Left lung (tissue), 4 donors: ENCODE measurements at regions not wholly inside any gene's neighbourhood (a gene's known extent, or its start where the extent isn't known, plus 50 kb on each side); places are given as distances from the start of the nearest gene placed in this dataset.
A peak's percentile ranks its signal among the peaks of the same experiment; 100 is the strongest.

Experiments
- ATAC-seq: fragments of 200-7000 bp; cut with Tn5 transposase; one replicate; pipeline ENCODE4 v1.9.1; 2020; ENCODE audit warnings: moderate library complexity
- DNase-seq, 4 donors: peaks; one replicate each; pipeline ENCODE4 v3.0.0-alpha.2; 2013 to 2020
- H3K27ac ChIP-seq, 2 donors: fragments of 200-600 bp; sonication (generic) in 1 of 2; one replicate each; pipeline versions ENCODE4 v1.5.0 to v1.8.0; 2020 to 2021
- H3K27me3 ChIP-seq, 2 donors: fragments of 200-600 bp; sonication (generic) in 1 of 2; one replicate each; pipeline versions ENCODE4 v1.5.0 to v1.8.0; 2020 to 2021
- H3K36me3 ChIP-seq, 2 donors: fragments of 200-600 bp; sonication (generic) in 1 of 2; one replicate each; pipeline versions ENCODE4 v1.5.0 to v1.8.0; 2020 to 2021
- H3K4me1 ChIP-seq, 2 donors: fragments of 200-600 bp; one replicate each; pipeline ENCODE4 v1.8.0; 2021
- H3K4me3 ChIP-seq, 2 donors: fragments of 200-600 bp; sonication (generic) in 1 of 2; one replicate each; pipeline versions ENCODE4 v1.5.0 to v1.8.0; 2020 to 2021; ENCODE audit warnings: mild to moderate bottlenecking in 1 of 2
- H3K9me3 ChIP-seq, 2 donors: fragments of 200-600 bp; sonication (generic) in 1 of 2; one replicate each; pipeline versions ENCODE4 v1.5.0 to v1.8.0; 2020 to 2021
- intact Hi-C, 2 donors: fragments of 100-400 bp; cut with DNase I; formaldehyde crosslinking; loops; one replicate each; pipeline versions ENCODE4 v1.11.2 to v1.14.2; 2022
- TF ChIP-seq, protein P1 (sequence below), 2 donors: fragments of 200-600 bp; sonication (generic) in 1 of 2; IDR thresholded peaks; one replicate each; pipeline versions ENCODE4 v1.5.0 to v1.8.0; 2021; ENCODE audit warnings: antibody characterized with exemption in 2 of 2
- donor health status: DM: no; HTN: yes; CAD: no.
- donor health status: DM: no; HTN: no; CAD: no.

DNA sequence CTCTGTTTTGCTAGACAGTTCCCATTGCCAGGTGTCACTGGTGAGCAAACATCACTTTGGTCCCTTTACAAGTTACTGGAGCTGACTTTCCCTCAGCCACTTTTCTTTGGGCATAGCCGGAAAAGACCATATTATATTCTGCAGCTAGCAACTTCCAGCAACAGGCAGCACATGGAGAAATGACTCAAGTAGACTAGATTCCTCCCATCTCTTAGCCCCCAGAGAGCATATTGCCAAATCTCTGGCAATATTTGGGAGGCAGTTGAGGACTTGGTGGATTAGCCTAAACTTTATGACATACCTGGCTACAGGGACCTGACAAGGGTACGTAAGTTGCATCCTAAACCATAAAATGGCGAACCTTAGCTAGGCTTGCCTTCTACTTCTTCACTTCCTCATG, 204.7 kb upstream of the MPDZ start:
- no peak overlapping the region for H3K4me3 ChIP-seq
- DNase-seq, result no peak
- no peak overlapping the region for H3K27ac ChIP-seq
- H3K9me3 ChIP-seq, result no peaks in the 10 kb centered on the region
- H3K27me3 ChIP-seq, result no peaks in the 10 kb centered on the region
- TF ChIP-seq, protein P1, sequence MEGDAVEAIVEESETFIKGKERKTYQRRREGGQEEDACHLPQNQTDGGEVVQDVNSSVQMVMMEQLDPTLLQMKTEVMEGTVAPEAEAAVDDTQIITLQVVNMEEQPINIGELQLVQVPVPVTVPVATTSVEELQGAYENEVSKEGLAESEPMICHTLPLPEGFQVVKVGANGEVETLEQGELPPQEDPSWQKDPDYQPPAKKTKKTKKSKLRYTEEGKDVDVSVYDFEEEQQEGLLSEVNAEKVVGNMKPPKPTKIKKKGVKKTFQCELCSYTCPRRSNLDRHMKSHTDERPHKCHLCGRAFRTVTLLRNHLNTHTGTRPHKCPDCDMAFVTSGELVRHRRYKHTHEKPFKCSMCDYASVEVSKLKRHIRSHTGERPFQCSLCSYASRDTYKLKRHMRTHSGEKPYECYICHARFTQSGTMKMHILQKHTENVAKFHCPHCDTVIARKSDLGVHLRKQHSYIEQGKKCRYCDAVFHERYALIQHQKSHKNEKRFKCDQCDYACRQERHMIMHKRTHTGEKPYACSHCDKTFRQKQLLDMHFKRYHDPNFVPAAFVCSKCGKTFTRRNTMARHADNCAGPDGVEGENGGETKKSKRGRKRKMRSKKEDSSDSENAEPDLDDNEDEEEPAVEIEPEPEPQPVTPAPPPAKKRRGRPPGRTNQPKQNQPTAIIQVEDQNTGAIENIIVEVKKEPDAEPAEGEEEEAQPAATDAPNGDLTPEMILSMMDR (IDR thresholded peaks at IDR 0.05), result no peak
- ATAC-seq, result no peak
- no peaks in the 10 kb centered on the region for H3K4me1 ChIP-seq
- H3K36me3 ChIP-seq, result no peaks in the 10 kb centered on the region
- intact Hi-C loops, result no loop called here

DNA sequence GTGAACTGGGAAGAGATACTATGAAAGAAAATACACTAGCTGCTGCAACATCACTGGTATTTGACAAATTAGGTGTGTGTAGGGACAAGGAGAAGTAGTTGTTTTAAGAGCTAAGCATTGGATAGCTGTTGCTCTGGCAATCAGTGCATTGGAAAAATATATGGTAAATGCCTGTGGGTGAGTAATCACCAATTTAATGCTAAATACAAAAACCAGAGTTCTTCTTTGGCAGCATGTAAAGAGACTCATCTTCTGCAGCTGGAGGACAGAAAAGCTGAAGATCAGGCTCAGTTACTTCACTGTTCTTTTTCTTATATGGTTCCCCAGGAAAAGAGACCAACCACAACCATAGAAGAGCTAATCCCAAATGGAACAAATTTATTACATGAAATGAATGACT, 201.8 kb upstream of the MPDZ start:
- H3K4me1 ChIP-seq, result no peaks in the 10 kb centered on the region
- intact Hi-C loops, result no loop called here
- H3K36me3 ChIP-seq, result no peaks in the 10 kb centered on the region
- ATAC-seq (no peak), DNase-seq (no peak)
- H3K27me3 ChIP-seq, result no peaks in the 10 kb centered on the region
- no peak overlapping the region for H3K4me3 ChIP-seq
- no peaks in the 10 kb centered on the region for H3K9me3 ChIP-seq
- TF ChIP-seq, protein P1 (IDR thresholded peaks at IDR 0.05), result no peak
- no peak overlapping the region for H3K27ac ChIP-seq

DNA sequence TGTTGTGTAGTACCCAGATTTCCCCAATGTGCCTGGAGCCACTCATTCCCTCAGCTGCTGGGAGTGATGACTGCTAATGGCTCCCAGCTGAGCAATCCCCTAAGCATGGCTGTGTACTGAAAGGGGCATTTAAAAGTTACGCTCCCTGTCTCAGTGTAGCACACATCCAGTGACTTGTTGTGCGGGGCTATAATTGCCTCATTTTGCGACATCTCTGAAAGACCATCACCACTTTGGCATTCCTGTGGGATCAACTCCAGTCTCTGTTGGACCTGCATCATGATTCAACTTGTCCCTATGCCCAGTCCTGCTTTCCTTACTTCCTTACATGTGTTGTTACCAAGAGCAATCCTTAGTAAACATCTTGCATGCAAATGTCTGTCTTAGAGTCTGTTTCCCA, 201.2 kb upstream of the MPDZ start:
- Histone ChIP-seq H3K4me1 (no peaks in the 10 kb centered on the region), H3K27ac (no peak overlapping the region), H3K27me3 (no peaks in the 10 kb centered on the region), H3K9me3 (peaks cover 0 to 2% of the 10 kb centered on the region in 2 donors), H3K36me3 (no peaks in the 10 kb centered on the region), H3K4me3 (no peak overlapping the region)
- no peak for ATAC-seq
- TF ChIP-seq, protein P1 (IDR thresholded peaks at IDR 0.05), result no peak
- DNase-seq, result no peak
- intact Hi-C loops, result no loop called here

DNA sequence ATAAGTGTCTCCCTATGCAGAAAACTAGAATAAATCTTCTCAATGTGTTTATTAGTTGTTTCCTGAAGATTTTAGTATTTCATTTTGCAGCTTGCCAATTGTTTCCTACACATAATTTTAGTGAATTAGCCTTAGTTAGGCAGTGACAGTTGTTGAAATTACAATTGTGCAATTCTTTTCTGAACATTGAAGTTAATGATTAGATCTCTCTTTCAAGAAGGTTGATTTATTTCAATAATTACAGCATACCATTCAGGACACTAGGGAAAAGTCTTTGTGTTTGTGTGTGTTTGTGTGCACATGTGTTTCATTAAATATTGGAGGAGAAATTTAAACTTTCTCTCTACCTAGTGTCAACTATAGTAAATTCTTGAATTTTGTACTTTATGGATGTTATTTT, 199.6 kb upstream of the MPDZ start:
- TF ChIP-seq, protein P1 (IDR thresholded peaks at IDR 0.05), result no peak
- Histone ChIP-seq H3K9me3 (peaks cover 0 to 18% of the 10 kb centered on the region in 2 donors), H3K27me3 (no peaks in the 10 kb centered on the region), H3K4me1 (no peaks in the 10 kb centered on the region), H3K36me3 (no peaks in the 10 kb centered on the region), H3K4me3 (no peak overlapping the region), H3K27ac (no peak overlapping the region)
- no peak for ATAC-seq
- DNase-seq, result no peak
- intact Hi-C loops, result no loop called here

DNA sequence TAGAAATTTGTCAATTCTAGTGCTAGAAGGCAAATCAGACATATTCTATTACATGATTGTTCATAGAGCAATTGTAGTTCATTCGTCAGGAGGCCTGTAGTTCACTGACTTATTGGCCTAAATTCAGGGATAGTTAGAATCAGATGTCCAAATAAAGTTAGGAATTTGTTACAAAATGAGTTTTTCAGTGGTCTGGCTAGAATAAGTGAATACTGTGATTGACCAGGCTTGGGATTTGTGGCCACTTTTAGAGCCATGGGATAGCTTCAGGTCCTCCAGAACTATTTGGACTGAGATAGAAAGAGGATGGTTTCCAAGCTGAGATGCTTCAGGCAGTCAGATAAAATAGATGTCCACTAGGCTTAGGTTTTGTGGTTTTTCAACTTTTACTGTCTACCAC, 199.1 kb upstream of the MPDZ start:
- DNase-seq (no peak), ATAC-seq (peak; percentile 32)
- Histone ChIP-seq H3K27ac (no peak overlapping the region), H3K9me3 (peaks cover 0 to 18% of the 10 kb centered on the region in 2 donors), H3K27me3 (no peaks in the 10 kb centered on the region), H3K4me1 (no peaks in the 10 kb centered on the region), H3K36me3 (no peaks in the 10 kb centered on the region), H3K4me3 (no peak overlapping the region)
- intact Hi-C loops, result no loop called here
- TF ChIP-seq, protein P1 (IDR thresholded peaks at IDR 0.05), result no peak
